Testis (tissue), 2 donors: ENCODE measurements at regions not wholly inside any gene's neighbourhood (a gene's known extent, or its start where the extent isn't known, plus 50 kb on each side); places are given as distances from the start of the nearest gene placed in this dataset.

ENCODE experiments used
- DNase-seq: peaks from one replicate; pipeline ENCODE4 v3.0.0-alpha.2; 2019
- H3K27ac ChIP-seq, 2 donors: fragments of 200-600 bp; sonication (generic); one replicate each; pipeline ENCODE4 v1.5.1; 2019
- H3K27me3 ChIP-seq: fragments of 200-600 bp; sonication (generic); one replicate; pipeline ENCODE4 v1.5.1; 2019
- H3K36me3 ChIP-seq: fragments of 200-600 bp; sonication (generic); one replicate; pipeline ENCODE4 v1.5.1; 2017; ENCODE audit warnings: low read depth; ENCODE audit errors: missing control alignments
- H3K4me1 ChIP-seq: fragments of 200-600 bp; sonication (generic); one replicate; pipeline ENCODE4 v1.5.1; 2019
- H3K4me3 ChIP-seq, 2 donors: fragments of 200-600 bp; sonication (generic); one replicate each; pipeline ENCODE4 v1.5.1; 2017 to 2019
- H3K9me3 ChIP-seq: fragments of 200-600 bp; sonication (generic); one replicate; pipeline ENCODE4 v1.5.1; 2017
- POLR2A ChIP-seq: fragments of 450-650 bp; IDR thresholded peaks from one replicate; pipeline ENCODE4 v1.6.1; 2017; ENCODE audit warnings: antibody characterized with exemption, mild to moderate bottlenecking, moderate library complexity
- WGBS, 2 donors: methylation state at CpG; one replicate each; pipeline ENCODE4 v1.1.5; 2018; 5-methylcytosine and 5-hydroxymethylcytosine counted together
- intact Hi-C: fragments of 100-400 bp; cut with DNase I; formaldehyde crosslinking; loops from one replicate; pipeline ENCODE4 v1.15.1; 2023; ENCODE audit warnings: low total_unique reads
- TF ChIP-seq, protein P1 (sequence below), 3 experiments: fragments of 450-650 bp in 2 of 3; fragments of 200-600 bp in 1 of 3; sonication (generic) in 1 of 3; IDR thresholded peaks; one replicate each; pipeline ENCODE4 v1.5.1; 2016 to 2019; ENCODE audit warnings: antibody characterized with exemption in 3 of 3, mild to moderate bottlenecking in 2 of 3, moderate library complexity in 1 of 3

DNA sequence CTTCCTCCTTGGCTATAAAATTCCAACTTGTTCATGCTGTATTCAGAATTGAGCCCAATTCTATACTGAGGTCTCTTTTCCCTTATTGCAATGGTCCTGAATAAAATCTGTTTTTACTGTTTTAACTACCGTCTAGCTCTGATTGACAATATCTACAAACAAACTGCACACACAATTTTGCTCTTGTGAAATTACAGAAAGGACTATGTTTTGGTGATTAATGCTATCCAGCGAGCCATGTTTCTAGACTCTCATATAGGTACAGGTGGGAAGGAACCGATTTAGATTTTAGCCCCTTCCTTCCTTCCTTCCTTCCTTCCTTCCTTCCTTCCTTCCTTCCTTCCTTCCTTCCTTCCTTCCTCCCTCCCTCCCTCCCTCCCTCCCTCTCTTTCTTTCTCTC is 254.4 kb downstream of the SLC4A3 start:
- Histone ChIP-seq H3K36me3 (no peaks in the 10 kb centered on the region), H3K9me3 (no peaks in the 10 kb centered on the region), H3K4me1 (no peaks in the 10 kb centered on the region), H3K27me3 (no peaks in the 10 kb centered on the region), H3K27ac (no peak overlapping the region), H3K4me3 (no peak overlapping the region)
- intact Hi-C loops, result no loop called here
- WGBS, 2 donors, result 89 to 93% methylated on average over 3 of the region's 3 CpGs
- no peak for DNase-seq
- TF ChIP-seq, protein P1, sequence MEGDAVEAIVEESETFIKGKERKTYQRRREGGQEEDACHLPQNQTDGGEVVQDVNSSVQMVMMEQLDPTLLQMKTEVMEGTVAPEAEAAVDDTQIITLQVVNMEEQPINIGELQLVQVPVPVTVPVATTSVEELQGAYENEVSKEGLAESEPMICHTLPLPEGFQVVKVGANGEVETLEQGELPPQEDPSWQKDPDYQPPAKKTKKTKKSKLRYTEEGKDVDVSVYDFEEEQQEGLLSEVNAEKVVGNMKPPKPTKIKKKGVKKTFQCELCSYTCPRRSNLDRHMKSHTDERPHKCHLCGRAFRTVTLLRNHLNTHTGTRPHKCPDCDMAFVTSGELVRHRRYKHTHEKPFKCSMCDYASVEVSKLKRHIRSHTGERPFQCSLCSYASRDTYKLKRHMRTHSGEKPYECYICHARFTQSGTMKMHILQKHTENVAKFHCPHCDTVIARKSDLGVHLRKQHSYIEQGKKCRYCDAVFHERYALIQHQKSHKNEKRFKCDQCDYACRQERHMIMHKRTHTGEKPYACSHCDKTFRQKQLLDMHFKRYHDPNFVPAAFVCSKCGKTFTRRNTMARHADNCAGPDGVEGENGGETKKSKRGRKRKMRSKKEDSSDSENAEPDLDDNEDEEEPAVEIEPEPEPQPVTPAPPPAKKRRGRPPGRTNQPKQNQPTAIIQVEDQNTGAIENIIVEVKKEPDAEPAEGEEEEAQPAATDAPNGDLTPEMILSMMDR (IDR thresholded peaks at IDR 0.05), result no peak
- no peak for TF ChIP-seq POLR2A

DNA sequence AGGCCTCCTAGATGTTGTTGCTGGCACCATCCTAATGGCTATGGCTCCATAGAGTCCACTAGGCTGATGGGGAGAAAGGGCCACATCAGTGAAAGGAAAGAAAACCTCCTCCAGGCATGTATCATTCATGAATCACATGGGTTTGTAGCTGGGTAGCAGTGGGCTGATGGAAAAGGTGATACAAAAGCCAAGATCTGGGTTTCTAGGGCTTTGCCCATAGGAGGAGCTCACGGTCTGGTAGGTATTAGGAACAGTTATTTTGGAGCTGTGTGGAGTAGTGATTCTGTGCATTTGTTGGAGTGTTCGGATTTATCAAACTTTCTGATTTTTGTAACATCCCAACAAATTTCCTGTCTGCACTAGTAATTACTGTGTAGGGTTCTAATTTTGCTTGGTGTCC is 259.2 kb downstream of the SLC4A3 start:
- H3K4me3 ChIP-seq, result no peak overlapping the region
- no peaks in the 10 kb centered on the region for H3K9me3 ChIP-seq
- H3K27ac ChIP-seq, result no peak overlapping the region
- no peaks in the 10 kb centered on the region for H3K4me1 ChIP-seq
- whole genome bisulfite sequencing, 2 donors, result 90 to 96% methylated on average over 2 of the region's 2 CpGs
- no peaks in the 10 kb centered on the region for H3K27me3 ChIP-seq
- no peak for TF ChIP-seq POLR2A
- TF ChIP-seq, protein P1 (IDR thresholded peaks at IDR 0.05), result no peak
- no peaks in the 10 kb centered on the region for H3K36me3 ChIP-seq
- intact Hi-C loops, result no loop called here
- no peak for DNase-seq

DNA sequence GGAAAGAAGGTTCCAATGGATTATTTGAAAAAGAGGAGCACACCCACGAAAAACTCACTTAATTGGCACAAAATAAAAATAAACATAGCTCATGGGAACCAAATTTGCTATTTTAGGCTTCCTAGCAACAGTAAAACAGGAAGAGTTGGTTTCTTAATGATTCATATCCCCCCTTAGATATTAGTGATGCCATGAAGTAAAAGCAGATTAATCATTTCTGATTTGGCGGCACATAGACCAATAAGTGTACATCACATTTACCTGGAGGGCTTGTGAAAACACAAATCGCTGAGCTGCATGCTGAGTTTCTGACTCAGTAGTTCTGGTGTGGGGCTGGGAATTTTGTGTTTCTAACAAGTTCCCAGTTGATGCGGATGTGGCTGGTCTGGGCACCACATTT is 260.4 kb downstream of the SLC4A3 start:
- Histone ChIP-seq H3K4me3 (no peak overlapping the region), H3K4me1 (no peaks in the 10 kb centered on the region), H3K27me3 (no peaks in the 10 kb centered on the region), H3K36me3 (no peaks in the 10 kb centered on the region), H3K27ac (no peak overlapping the region), H3K9me3 (no peaks in the 10 kb centered on the region)
- no peak for DNase-seq
- 88 to 89% methylated on average over 4 of the region's 4 CpGs for WGBS, 2 donors
- no peak for TF ChIP-seq POLR2A
- TF ChIP-seq, protein P1 (IDR thresholded peaks at IDR 0.05), result no peak
- intact Hi-C loops, result no loop called here

DNA sequence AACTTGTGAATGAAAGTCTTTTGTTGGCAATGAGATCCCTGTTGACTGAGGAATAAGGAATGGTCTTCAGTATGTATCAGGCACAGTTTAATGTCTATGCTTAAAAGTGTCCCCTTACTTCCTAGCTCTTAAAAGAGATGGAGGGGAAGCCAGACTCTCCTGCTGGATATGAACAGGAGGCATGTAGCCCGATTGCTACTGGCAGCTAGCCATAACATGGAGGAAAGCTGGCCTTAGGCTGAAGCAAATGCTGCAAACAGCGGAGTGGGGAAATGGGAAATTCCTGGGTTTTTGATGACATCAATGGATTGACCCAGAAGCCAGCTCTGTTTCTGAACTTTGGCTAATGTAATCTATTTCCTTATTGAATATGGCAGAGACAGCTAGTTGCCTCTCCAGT is 266.1 kb downstream of the SLC4A3 start:
- no peak for DNase-seq
- Histone ChIP-seq H3K4me1 (no peaks in the 10 kb centered on the region), H3K4me3 (no peak overlapping the region), H3K27ac (no peak overlapping the region), H3K27me3 (no peaks in the 10 kb centered on the region), H3K36me3 (no peaks in the 10 kb centered on the region), H3K9me3 (no peaks in the 10 kb centered on the region)
- WGBS, 2 donors, result 79 to 83% methylated on average over 2 of the region's 2 CpGs
- TF ChIP-seq POLR2A, result no peak
- TF ChIP-seq, protein P1 (IDR thresholded peaks at IDR 0.05), result no peak
- intact Hi-C loops, result no loop called here

DNA sequence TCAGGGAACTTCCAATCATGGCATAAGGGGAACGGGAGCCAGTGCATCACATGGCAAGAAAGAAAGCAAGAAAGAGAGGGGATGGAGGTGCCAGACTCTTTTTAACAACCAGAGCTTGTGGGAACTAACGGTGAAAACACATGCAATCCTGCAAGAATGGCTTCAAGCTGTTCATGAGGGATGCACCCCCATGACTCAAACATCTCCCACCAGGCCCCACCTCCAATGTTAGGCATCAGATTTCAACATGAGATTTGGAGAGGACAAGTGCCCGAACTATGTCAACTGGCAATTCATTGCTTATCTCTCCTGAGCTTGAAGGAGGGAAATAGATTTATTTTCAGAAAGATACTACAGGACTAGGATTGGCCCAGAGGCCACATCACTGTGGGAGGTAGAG is 270.0 kb downstream of the SLC4A3 start:
- Histone ChIP-seq H3K4me1 (no peaks in the 10 kb centered on the region), H3K36me3 (no peaks in the 10 kb centered on the region), H3K27ac (no peak overlapping the region), H3K9me3 (no peaks in the 10 kb centered on the region), H3K27me3 (no peaks in the 10 kb centered on the region), H3K4me3 (no peak overlapping the region)
- WGBS, 2 donors, result 53 to 54% methylated on average over 3 of the region's 3 CpGs
- no peak for DNase-seq
- TF ChIP-seq, protein P1 (IDR thresholded peaks at IDR 0.05), result no peak
- TF ChIP-seq POLR2A, result no peak
- intact Hi-C loops, result no loop called here
